K562 (cell line): ENCODE measurements at regions not wholly inside any gene's neighbourhood (a gene's known extent, or its start where the extent isn't known, plus 50 kb on each side); places are given as distances from the start of the nearest gene placed in this dataset.

Experiments used
- ATAC-seq: fragments of 200-7000 bp; cut with Tn5 transposase; 3 replicates; pipeline ENCODE4 v1.9.1; 2020; ENCODE audit warnings: moderate library complexity
- BruUV-seq: library from RNA; stranded (reverse); fragments of 400-500 nt; replicated peaks from 2 replicates; lab custom pipeline; 2021; lab: Mats Ljungman, UMichigan
- CTCF ChIA-PET: fragments of 300-600 bp; formaldehyde crosslinking; extraction: SDS; loops from one replicate; lab custom pipeline; 2021; ENCODE audit warnings: low intra/inter-chr PET ratio; lab: Yijun Ruan, JAX
- POLR2A ChIA-PET: fragments of 300-600, 350-650 bp; sonication (Branson Sonifier 250); formaldehyde crosslinking; extraction: SDS; loops from one replicate; lab custom pipeline; 2021; ENCODE audit warnings: antibody characterized with exemption, inconsistent platforms; lab: Yijun Ruan, JAX
- DNase-seq, 4 experiments: peaks; one replicate each; pipeline versions ENCODE4 v3.0.0 to v3.0.0-alpha.2; 2011 to 2018; ENCODE audit warnings: low spot score in 3 of 4, mixed read lengths in 3 of 4; ENCODE audit errors: extremely low read depth in 1 of 4
- FAIRE-seq: peaks from 2 replicates; lab custom pipeline; 2011; peaks lifted over from hg19 to GRCh38; lab: Jason Lieb, UNC
- H2AFZ ChIP-seq: 2 replicates; pipeline ENCODE4 v1.6.0; 2011; ENCODE audit warnings: low read depth, low read length, control low read depth, inconsistent platforms
- H3K27ac ChIP-seq: fragments of 200-600 bp; 3 replicates; pipeline ENCODE4 v1.8.0; 2011; ENCODE audit warnings: low read depth, mild to moderate bottlenecking, control low read depth, inconsistent platforms, low read length, moderate library complexity, mixed read lengths; ENCODE audit errors: extremely low read depth
- H3K27me3 ChIP-seq, 2 experiments: fragments of 300-600 bp in 1 of 2; 2 replicates in 1 of 2; 3 replicates in 1 of 2; pipeline versions ENCODE4 v1.6.0 to v1.8.0; 2011; ENCODE audit warnings: inconsistent platforms in 2 of 2, low read length in 2 of 2, mild to moderate bottlenecking in 1 of 2, mixed read lengths in 1 of 2, moderate library complexity in 1 of 2; ENCODE audit not compliant: control insufficient read depth in 2 of 2, insufficient read depth in 2 of 2
- H3K36me3 ChIP-seq: fragments of 300-600 bp; 3 replicates; pipeline ENCODE4 v1.8.0; 2011; ENCODE audit warnings: mild to moderate bottlenecking, low read length, inconsistent platforms; ENCODE audit not compliant: control insufficient read depth, insufficient read depth
- H3K4me1 ChIP-seq, 2 experiments: fragments of 200-600 bp in 1 of 2; replicated peaks in 1 of 2; 2 replicates in 1 of 2; 3 replicates in 1 of 2; pipeline versions ENCODE4 v1.5.1 to v1.8.0; 2011; ENCODE audit warnings: inconsistent platforms in 2 of 2, low read length in 2 of 2, mild to moderate bottlenecking in 1 of 2, mixed read lengths in 1 of 2, moderate library complexity in 1 of 2; ENCODE audit not compliant: control insufficient read depth in 2 of 2, insufficient read depth in 2 of 2
- H3K4me2 ChIP-seq: 2 replicates; pipeline ENCODE4 v1.6.1; 2011; ENCODE audit warnings: low read length, control low read depth, inconsistent platforms, mixed read lengths; ENCODE audit not compliant: insufficient read depth
- H3K4me3 ChIP-seq: fragments of 200-600 bp; sonication (generic), shearing (Covaris generic); 2 replicates; pipeline ENCODE4 v1.5.1; 2016; ENCODE audit warnings: control low read depth, inconsistent platforms
- H3K79me2 ChIP-seq: fragments of 200-600 bp; 3 replicates; pipeline ENCODE4 v1.8.0; 2011; ENCODE audit warnings: low read length, inconsistent platforms; ENCODE audit not compliant: control insufficient read depth, insufficient read depth
- H3K9ac ChIP-seq, 2 experiments: 2 replicates each; pipeline versions ENCODE4 v1.6.0 to v1.6.1; 2011; ENCODE audit warnings: low read depth in 2 of 2, low read length in 2 of 2, control low read depth in 1 of 2, inconsistent platforms in 1 of 2, mild to moderate bottlenecking in 1 of 2, mixed read lengths in 1 of 2; ENCODE audit not compliant: insufficient read depth in 1 of 2
- H3K9me1 ChIP-seq: one replicate; pipeline ENCODE4 v1.6.0; 2011; ENCODE audit warnings: inconsistent platforms, mild to moderate bottlenecking, low read length, moderate library complexity; ENCODE audit not compliant: control insufficient read depth, insufficient read depth
- H3K9me3 ChIP-seq: replicated peaks from 2 replicates; pipeline ENCODE4 v1.5.1; 2011; ENCODE audit warnings: low read depth, low read length, inconsistent platforms; ENCODE audit not compliant: control insufficient read depth, insufficient read depth
- H4K20me1 ChIP-seq: replicated peaks from 2 replicates; pipeline ENCODE4 v1.6.1; 2011; ENCODE audit warnings: low read length, inconsistent platforms, mixed read lengths; ENCODE audit not compliant: control insufficient read depth, insufficient read depth
- MCM2 ChIP-seq: fragments of 450-650 bp; IDR thresholded peaks from 2 replicates; pipeline ENCODE4 v1.6.1; 2017; ENCODE audit warnings: low read depth, mild to moderate bottlenecking
- ZBTB17 ChIP-seq: fragments of 450-650 bp; formaldehyde crosslinking; IDR thresholded peaks from 2 replicates; pipeline ENCODE4 v1.4.0; 2020; ENCODE audit warnings: mild to moderate bottlenecking
- WGBS: fragments of 100-300 bp; shearing (Covaris generic); methylation state at CpG from one replicate; pipeline ENCODE4 v1.1.6; 2016; ENCODE audit warnings: low coverage, mixed read lengths; ENCODE audit not compliant: insufficient coverage; ENCODE audit errors: missing lambda C conversion rate; 5-methylcytosine and 5-hydroxymethylcytosine counted together
- in situ Hi-C: fragments of 300-500 bp; cut with MboI; formaldehyde crosslinking; loops from 4 replicates; pipeline ENCODE4 v1.15.0; 2018; ENCODE audit warnings: inconsistent platforms, mixed read lengths
- intact Hi-C: fragments of 100-400 bp; cut with micrococcal nuclease; formaldehyde crosslinking; loops from 2 replicates; pipeline ENCODE4 v1.14.2; 2022
- TF ChIP-seq, protein P1 (sequence below), 2 experiments: fragments of 450-650 bp; IDR thresholded peaks; 2 replicates each; pipeline ENCODE4 v1.6.1; 2016
- TF ChIP-seq, protein P2 (sequence below), 2 experiments: fragments of 450-650 bp in 1 of 2; sonication (generic) in 1 of 2; formaldehyde crosslinking in 1 of 2; IDR thresholded peaks; 2 replicates each; pipeline versions ENCODE4 v1.7.1 to v1.9.0; 2016 to 2022; ENCODE audit warnings: inconsistent platforms in 1 of 2, mild to moderate bottlenecking in 1 of 2, missing genetic modification reagents in 1 of 2

- CTCF ChIA-PET, result no interaction called here
- in situ Hi-C loops, result no loop called here
- Histone ChIP-seq H3K4me1 (no peaks in the 10 kb centered on the region), H3K4me3 (no peak overlapping the region), H3K9me1 (no peaks in the 10 kb centered on the region), H4K20me1 (no peaks in the 10 kb centered on the region), H3K27me3 (no peaks in the 10 kb centered on the region), H3K36me3 (no peaks in the 10 kb centered on the region), H3K9ac (no peak overlapping the region), H3K9me3 (no peaks in the 10 kb centered on the region), H3K27ac (no peak overlapping the region), H3K4me2 (no peak overlapping the region), H3K79me2 (no peaks in the 10 kb centered on the region), H2AFZ (no peak overlapping the region)
- BruUV-seq, result no TSS peak
- 0% methylated on average over 6 of the region's 7 CpGs for whole genome bisulfite sequencing
- POLR2A ChIA-PET, result interaction anchor here (0.6 kb wide), 1 partner anchor 271 kb away, joined by 3 read pairs; no protein-coding TSS in a partner anchor
- no peak for ATAC-seq
- intact Hi-C loops, result no loop called here
- TF ChIP-seq ZBTB17 (CRISPR knock-in tag), result 0 out of 2 replicates have a peak, but pooled peaks have one; percentile 28
- TF ChIP-seq, protein P1, sequence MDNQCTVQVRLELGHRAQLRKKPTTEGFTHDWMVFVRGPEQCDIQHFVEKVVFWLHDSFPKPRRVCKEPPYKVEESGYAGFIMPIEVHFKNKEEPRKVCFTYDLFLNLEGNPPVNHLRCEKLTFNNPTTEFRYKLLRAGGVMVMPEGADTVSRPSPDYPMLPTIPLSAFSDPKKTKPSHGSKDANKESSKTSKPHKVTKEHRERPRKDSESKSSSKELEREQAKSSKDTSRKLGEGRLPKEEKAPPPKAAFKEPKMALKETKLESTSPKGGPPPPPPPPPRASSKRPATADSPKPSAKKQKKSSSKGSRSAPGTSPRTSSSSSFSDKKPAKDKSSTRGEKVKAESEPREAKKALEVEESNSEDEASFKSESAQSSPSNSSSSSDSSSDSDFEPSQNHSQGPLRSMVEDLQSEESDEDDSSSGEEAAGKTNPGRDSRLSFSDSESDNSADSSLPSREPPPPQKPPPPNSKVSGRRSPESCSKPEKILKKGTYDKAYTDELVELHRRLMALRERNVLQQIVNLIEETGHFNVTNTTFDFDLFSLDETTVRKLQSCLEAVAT (IDR thresholded peaks at IDR 0.05), result 0 out of 4 replicates have a peak, but pooled peaks of 1 of the 2 experiments have one; percentile 27
- TF ChIP-seq, protein P2, sequence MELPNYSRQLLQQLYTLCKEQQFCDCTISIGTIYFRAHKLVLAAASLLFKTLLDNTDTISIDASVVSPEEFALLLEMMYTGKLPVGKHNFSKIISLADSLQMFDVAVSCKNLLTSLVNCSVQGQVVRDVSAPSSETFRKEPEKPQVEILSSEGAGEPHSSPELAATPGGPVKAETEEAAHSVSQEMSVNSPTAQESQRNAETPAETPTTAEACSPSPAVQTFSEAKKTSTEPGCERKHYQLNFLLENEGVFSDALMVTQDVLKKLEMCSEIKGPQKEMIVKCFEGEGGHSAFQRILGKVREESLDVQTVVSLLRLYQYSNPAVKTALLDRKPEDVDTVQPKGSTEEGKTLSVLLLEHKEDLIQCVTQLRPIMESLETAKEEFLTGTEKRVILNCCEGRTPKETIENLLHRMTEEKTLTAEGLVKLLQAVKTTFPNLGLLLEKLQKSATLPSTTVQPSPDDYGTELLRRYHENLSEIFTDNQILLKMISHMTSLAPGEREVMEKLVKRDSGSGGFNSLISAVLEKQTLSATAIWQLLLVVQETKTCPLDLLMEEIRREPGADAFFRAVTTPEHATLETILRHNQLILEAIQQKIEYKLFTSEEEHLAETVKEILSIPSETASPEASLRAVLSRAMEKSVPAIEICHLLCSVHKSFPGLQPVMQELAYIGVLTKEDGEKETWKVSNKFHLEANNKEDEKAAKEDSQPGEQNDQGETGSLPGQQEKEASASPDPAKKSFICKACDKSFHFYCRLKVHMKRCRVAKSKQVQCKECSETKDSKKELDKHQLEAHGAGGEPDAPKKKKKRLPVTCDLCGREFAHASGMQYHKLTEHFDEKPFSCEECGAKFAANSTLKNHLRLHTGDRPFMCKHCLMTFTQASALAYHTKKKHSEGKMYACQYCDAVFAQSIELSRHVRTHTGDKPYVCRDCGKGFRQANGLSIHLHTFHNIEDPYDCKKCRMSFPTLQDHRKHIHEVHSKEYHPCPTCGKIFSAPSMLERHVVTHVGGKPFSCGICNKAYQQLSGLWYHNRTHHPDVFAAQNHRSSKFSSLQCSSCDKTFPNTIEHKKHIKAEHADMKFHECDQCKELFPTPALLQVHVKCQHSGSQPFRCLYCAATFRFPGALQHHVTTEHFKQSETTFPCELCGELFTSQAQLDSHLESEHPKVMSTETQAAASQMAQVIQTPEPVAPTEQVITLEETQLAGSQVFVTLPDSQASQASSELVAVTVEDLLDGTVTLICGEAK (IDR thresholded peaks at IDR 0.05), result peak; percentile 82
- TF ChIP-seq, protein P2 (CRISPR knock-in tag; IDR thresholded peaks at IDR 0.05), result no peak
- no peak for TF ChIP-seq MCM2
- FAIRE-seq, result no peak
- DNase-seq, result no peak
Measured at GRCh38 chr22:27111796-27112672, 454.6 kb downstream of the MIAT start.
